Lower lobe of right lung (tissue), 2 donors: ENCODE measurements at regions not wholly inside any gene's neighbourhood (a gene's known extent, or its start where the extent isn't known, plus 50 kb on each side); places are given as distances from the start of the nearest gene placed in this dataset.

Source experiments
- ATAC-seq, 2 donors: fragments of 200-7000 bp; cut with Tn5 transposase; one replicate each; pipeline ENCODE4 v1.9.1; 2020 to 2022; ENCODE audit warnings: mild to moderate bottlenecking in 2 of 2, moderate library complexity in 2 of 2
- DNase-seq: peaks from one replicate; pipeline ENCODE4 v3.0.0-alpha.2; 2020
- H3K27ac ChIP-seq: fragments of 200-600 bp; one replicate; pipeline ENCODE4 v1.8.0; 2022
- H3K27me3 ChIP-seq: fragments of 200-600 bp; one replicate; pipeline ENCODE4 v1.8.0; 2022; ENCODE audit warnings: low read depth
- H3K36me3 ChIP-seq: fragments of 200-600 bp; one replicate; pipeline ENCODE4 v1.8.0; 2022; ENCODE audit warnings: mild to moderate bottlenecking
- H3K4me1 ChIP-seq: fragments of 200-600 bp; one replicate; pipeline ENCODE4 v1.8.0; 2022
- H3K4me3 ChIP-seq: fragments of 200-600 bp; one replicate; pipeline ENCODE4 v1.8.0; 2022; ENCODE audit warnings: mild to moderate bottlenecking
- H3K9me3 ChIP-seq: fragments of 200-600 bp; one replicate; pipeline ENCODE4 v1.8.0; 2022
- CTCF ChIP-seq: fragments of 200-600 bp; IDR thresholded peaks from one replicate; pipeline ENCODE4 v1.8.0; 2022; ENCODE audit warnings: antibody characterized with exemption, mild to moderate bottlenecking
- intact Hi-C: fragments of 100-400 bp; cut with DNase I; formaldehyde crosslinking; loops from one replicate; pipeline ENCODE4 v1.11.0; 2022
- donor health status: DM: no; HTN: yes; CAD: no; lungs with severe emphysema.

- Histone ChIP-seq H3K36me3 (no peaks in the 10 kb centered on the region), H3K27ac (no peak overlapping the region), H3K4me1 (no peaks in the 10 kb centered on the region), H3K27me3 (no peaks in the 10 kb centered on the region), H3K9me3 (no peaks in the 10 kb centered on the region), H3K4me3 (no peak overlapping the region)
- intact Hi-C loops: no loop called here
- no peak for TF ChIP-seq CTCF
- DNase-seq: no peak
- ATAC-seq: no peak
Measured at GRCh38 chrX:4809571-4809970, 1096.1 kb upstream of the PRKX start.

GRCh38 chrX:4805502-4805901 lies 1092.1 kb upstream of the PRKX start:
- Histone ChIP-seq H3K9me3 (no peaks in the 10 kb centered on the region), H3K4me3 (no peak overlapping the region), H3K36me3 (no peaks in the 10 kb centered on the region), H3K4me1 (no peaks in the 10 kb centered on the region), H3K27me3 (no peaks in the 10 kb centered on the region), H3K27ac (no peak overlapping the region)
- ATAC-seq (no peak), DNase-seq (no peak)
- no peak for TF ChIP-seq CTCF
- intact Hi-C loops: no loop called here

GRCh38 chrX:4800756-4801155 lies 1087.3 kb upstream of the PRKX start:
- Histone ChIP-seq H3K27ac (no peak overlapping the region), H3K9me3 (no peaks in the 10 kb centered on the region), H3K4me3 (no peak overlapping the region), H3K27me3 (no peaks in the 10 kb centered on the region), H3K36me3 (no peaks in the 10 kb centered on the region), H3K4me1 (no peaks in the 10 kb centered on the region)
- no peak for DNase-seq
- intact Hi-C loops: no loop called here
- no peak for ATAC-seq
- TF ChIP-seq CTCF: no peak

GRCh38 chrX:4787971-4788370 lies 1074.5 kb upstream of the PRKX start:
- Histone ChIP-seq H3K4me1 (no peaks in the 10 kb centered on the region), H3K4me3 (no peak overlapping the region), H3K36me3 (no peaks in the 10 kb centered on the region), H3K27me3 (no peaks in the 10 kb centered on the region), H3K9me3 (no peaks in the 10 kb centered on the region), H3K27ac (no peak overlapping the region)
- no peak for DNase-seq
- intact Hi-C loops: no loop called here
- no peak for ATAC-seq
- TF ChIP-seq CTCF: no peak

GRCh38 chrX:4764888-4765287 lies 1051.4 kb upstream of the PRKX start:
- ATAC-seq (no peak), DNase-seq (no peak)
- Histone ChIP-seq H3K27ac (no peak overlapping the region), H3K4me3 (no peak overlapping the region), H3K9me3 (no peaks in the 10 kb centered on the region), H3K36me3 (no peaks in the 10 kb centered on the region), H3K27me3 (no peaks in the 10 kb centered on the region), H3K4me1 (no peaks in the 10 kb centered on the region)
- no peak for TF ChIP-seq CTCF
- intact Hi-C loops: no loop called here

GRCh38 chrX:4762196-4762595 lies 1048.7 kb upstream of the PRKX start:
- Histone ChIP-seq H3K27ac (no peak overlapping the region), H3K4me1 (no peaks in the 10 kb centered on the region), H3K9me3 (no peaks in the 10 kb centered on the region), H3K36me3 (no peaks in the 10 kb centered on the region), H3K27me3 (no peaks in the 10 kb centered on the region), H3K4me3 (no peak overlapping the region)
- DNase-seq: no peak
- no peak for ATAC-seq
- intact Hi-C loops: no loop called here
- no peak for TF ChIP-seq CTCF
